GM23248 (cell line): ENCODE measurements at regions not wholly inside any gene's neighbourhood (a gene's known extent, or its start where the extent isn't known, plus 50 kb on each side); places are given as distances from the start of the nearest gene placed in this dataset.

Source experiments
- DNase-seq: peaks from one replicate; pipeline ENCODE4 v3.0.0-alpha.2; 2015
- H2AFZ ChIP-seq: fragments of 200-600 bp; sonication (generic); 2 replicates; pipeline ENCODE4 v1.6.1; 2016; ENCODE audit warnings: antibody characterized with exemption
- H3F3A ChIP-seq: fragments of 200-600 bp; sonication (generic); 2 replicates; pipeline ENCODE4 v1.6.1; 2016; ENCODE audit warnings: mild to moderate bottlenecking, antibody characterized with exemption, mixed run types; ENCODE audit not compliant: insufficient read depth
- H3K27ac ChIP-seq: fragments of 200-600 bp; sonication (generic); 2 replicates; pipeline ENCODE4 v1.5.1; 2016; ENCODE audit warnings: mild to moderate bottlenecking
- H3K27me3 ChIP-seq: fragments of 200-600 bp; sonication (generic); replicated peaks from 2 replicates; pipeline ENCODE4 v1.6.1; 2016; ENCODE audit warnings: mild to moderate bottlenecking; ENCODE audit not compliant: insufficient read depth
- H3K36me3 ChIP-seq: fragments of 200-600 bp; sonication (generic); 2 replicates; pipeline ENCODE4 v1.6.1; 2016; ENCODE audit warnings: low read depth, mild to moderate bottlenecking
- H3K4me1 ChIP-seq: fragments of 200-600 bp; sonication (generic); 2 replicates; pipeline ENCODE4 v1.6.1; 2016; ENCODE audit warnings: mild to moderate bottlenecking; ENCODE audit not compliant: insufficient read depth
- H3K4me2 ChIP-seq: fragments of 200-600 bp; sonication (generic); one replicate; pipeline ENCODE4 v1.6.1; 2016; ENCODE audit warnings: mild to moderate bottlenecking; ENCODE audit not compliant: unreplicated experiment
- H3K4me3 ChIP-seq: fragments of 200-600 bp; sonication (generic); 2 replicates; pipeline ENCODE4 v1.5.1; 2016; ENCODE audit warnings: mild to moderate bottlenecking
- H3K79me2 ChIP-seq: fragments of 200-600 bp; sonication (generic); 2 replicates; pipeline ENCODE4 v1.6.1; 2016; ENCODE audit warnings: mild to moderate bottlenecking; ENCODE audit not compliant: insufficient read depth
- H3K9ac ChIP-seq: fragments of 200-600 bp; sonication (generic); 2 replicates; pipeline ENCODE4 v1.6.1; 2016; ENCODE audit warnings: mild to moderate bottlenecking
- H3K9me2 ChIP-seq: fragments of 200-600 bp; sonication (generic); 2 replicates; pipeline ENCODE4 v1.6.1; 2016; ENCODE audit warnings: mixed run types, mild to moderate bottlenecking, moderate library complexity; ENCODE audit not compliant: insufficient read depth
- H3K9me3 ChIP-seq: fragments of 200-600 bp; sonication (generic); one replicate; pipeline ENCODE4 v1.6.1; 2017; ENCODE audit warnings: low read depth
- H4K20me1 ChIP-seq: fragments of 200-600 bp; sonication (generic); 2 replicates; pipeline ENCODE4 v1.6.0; 2016; ENCODE audit not compliant: insufficient read depth
- EZH2 ChIP-seq: fragments of 200-600 bp; sonication (generic); IDR thresholded peaks from 2 replicates; pipeline ENCODE4 v1.6.1; 2018; ENCODE audit warnings: antibody characterized with exemption, mild to moderate bottlenecking; ENCODE audit not compliant: insufficient read depth, poor library complexity, severe bottlenecking
- EZH2phosphoT487 ChIP-seq: fragments of 200-600 bp; sonication (generic); IDR thresholded peaks from 2 replicates; pipeline ENCODE4 v1.6.1; 2018; ENCODE audit warnings: antibody characterized with exemption, moderate library complexity, mild to moderate bottlenecking, low read depth; ENCODE audit not compliant: insufficient read depth
- WGBS, 2 experiments: methylation state at CpG; one replicate each; pipeline ENCODE4 v1.1.6; 2015 to 2017; ENCODE audit warnings: low lambda C conversion rate in 2 of 2, low coverage in 1 of 2; ENCODE audit errors: missing lambda C conversion rate in 2 of 2; 5-methylcytosine and 5-hydroxymethylcytosine counted together
- in situ Hi-C: fragments of 300-500 bp; cut with MboI; formaldehyde crosslinking; loops from 2 replicates; pipeline ENCODE4 v1.15.0; 2020

DNA sequence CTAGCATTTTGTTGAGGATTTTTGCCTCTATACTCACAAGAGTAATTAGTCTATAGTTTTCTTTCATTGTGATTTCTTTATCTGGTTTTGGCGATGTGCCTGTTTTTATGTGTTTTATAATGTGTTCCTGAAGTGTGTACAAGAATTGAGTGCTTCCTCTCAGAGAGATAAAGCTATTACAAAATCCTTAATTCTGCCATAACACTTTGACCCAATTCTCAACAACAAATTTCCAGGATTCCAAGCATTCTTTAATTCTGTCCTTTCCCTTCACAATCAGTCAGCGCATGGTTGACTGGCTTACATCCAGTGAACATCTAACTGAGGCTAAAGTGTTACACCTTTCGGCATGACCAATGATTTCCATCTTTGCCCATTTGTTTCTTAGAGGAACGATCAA, 282.9 kb upstream of the MVB12B start:
- Histone ChIP-seq H3K27me3 (peaks cover 30% of the 10 kb centered on the region; the same call in 1 of the 2 replicates), H4K20me1 (no peaks in the 10 kb centered on the region), H3K27ac (no peak overlapping the region), H3K79me2 (no peaks in the 10 kb centered on the region), H3K4me1 (no peaks in the 10 kb centered on the region), H3K4me2 (no peak overlapping the region), H3K36me3 (no peaks in the 10 kb centered on the region), H3F3A (no peaks in the 10 kb centered on the region), H3K9me3 (no peaks in the 10 kb centered on the region), H3K9ac (no peak overlapping the region), H2AFZ (no peak overlapping the region), H3K4me3 (no peak overlapping the region), H3K9me2 (no peaks in the 10 kb centered on the region)
- TF ChIP-seq EZH2 (no peak), EZH2phosphoT487 (no peak)
- WGBS, 2 experiments = 68 to 72% methylated on average over 4 of the region's 4 CpGs
- in situ Hi-C loops = no loop called here
- no peak for DNase-seq

- WGBS, 2 experiments = 50 to 55% methylated on average over 8 of the region's 8 CpGs
- Histone ChIP-seq H4K20me1 (no peaks in the 10 kb centered on the region), H3F3A (no peaks in the 10 kb centered on the region), H3K9ac (no peak overlapping the region), H3K4me1 (no peaks in the 10 kb centered on the region), H3K4me3 (no peak overlapping the region), H3K4me2 (no peak overlapping the region), H3K79me2 (no peaks in the 10 kb centered on the region), H3K36me3 (no peaks in the 10 kb centered on the region), H3K9me3 (no peaks in the 10 kb centered on the region), H3K27ac (no peak overlapping the region), H2AFZ (no peak overlapping the region), H3K9me2 (no peaks in the 10 kb centered on the region), H3K27me3 (peaks cover 10% of the 10 kb centered on the region; the same call in 1 of the 2 replicates)
- DNase-seq = no peak
- in situ Hi-C loops = no loop called here
- TF ChIP-seq EZH2 (no peak), EZH2phosphoT487 (no peak)
Observed at GRCh38 chr9:126049088-126049487, 277.5 kb upstream of the MVB12B start.

- no peak overlapping the region for H2AFZ ChIP-seq
- H4K20me1 ChIP-seq = no peaks in the 10 kb centered on the region
- H3K9me2 ChIP-seq = no peaks in the 10 kb centered on the region
- no peak overlapping the region for H3K4me2 ChIP-seq
- no peaks in the 10 kb centered on the region for H3F3A ChIP-seq
- in situ Hi-C loops = no loop called here
- no peak overlapping the region for H3K4me3 ChIP-seq
- TF ChIP-seq EZH2 = no peak
- TF ChIP-seq EZH2phosphoT487 = no peak
- H3K36me3 ChIP-seq = no peaks in the 10 kb centered on the region
- no peak overlapping the region for H3K9ac ChIP-seq
- H3K27ac ChIP-seq = no peak overlapping the region
- 66 to 68% methylated on average over 24 to 26 of the region's 26 CpGs for WGBS, 2 experiments
- H3K4me1 ChIP-seq = no peaks in the 10 kb centered on the region
- no peaks in the 10 kb centered on the region for H3K9me3 ChIP-seq
- no peaks in the 10 kb centered on the region for H3K79me2 ChIP-seq
- peaks cover 17% of the 10 kb centered on the region; the same call in 1 of the 2 replicates for H3K27me3 ChIP-seq
- DNase-seq = no peak
Observed at GRCh38 chr9:126049896-126050604, 276.6 kb upstream of the MVB12B start.

DNA sequence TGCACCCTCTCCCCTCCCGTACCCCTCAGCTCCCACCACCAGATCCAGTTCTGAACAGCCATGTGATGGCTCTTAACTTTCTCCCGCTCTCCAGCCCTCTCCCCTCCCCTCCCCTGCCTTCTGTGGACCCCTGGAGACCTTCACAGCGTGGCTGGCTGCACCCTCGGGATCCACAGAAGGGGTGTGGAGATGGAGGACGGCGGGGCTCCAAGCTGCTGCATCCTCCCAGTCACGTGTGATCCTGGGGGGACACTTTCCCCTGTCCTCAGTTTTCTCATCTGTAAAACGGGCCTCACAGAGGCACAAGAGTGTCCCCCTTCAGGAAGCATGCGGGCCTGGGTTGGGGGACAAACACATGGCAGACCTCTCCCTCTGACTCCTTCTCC, 276.0 kb upstream of the MVB12B start:
- in situ Hi-C loops = no loop called here
- H2AFZ ChIP-seq = no peak overlapping the region
- H3K27ac ChIP-seq = no peak overlapping the region
- H3F3A ChIP-seq = no peaks in the 10 kb centered on the region
- no peaks in the 10 kb centered on the region for H3K9me2 ChIP-seq
- H3K27me3 ChIP-seq = peaks cover 18% of the 10 kb centered on the region; the same call in 1 of the 2 replicates
- no peaks in the 10 kb centered on the region for H3K9me3 ChIP-seq
- H3K4me2 ChIP-seq = no peak overlapping the region
- H3K79me2 ChIP-seq = no peaks in the 10 kb centered on the region
- 52 to 58% methylated on average over 8 to 9 of the region's 9 CpGs for WGBS, 2 experiments
- H3K36me3 ChIP-seq = no peaks in the 10 kb centered on the region
- no peaks in the 10 kb centered on the region for H4K20me1 ChIP-seq
- DNase-seq = no peak
- no peak overlapping the region for H3K9ac ChIP-seq
- no peaks in the 10 kb centered on the region for H3K4me1 ChIP-seq
- H3K4me3 ChIP-seq = no peak overlapping the region
- TF ChIP-seq EZH2phosphoT487 (no peak), EZH2 (no peak)
